Stimulated activated naive CD8-positive, alpha-beta T cell treated with anti-CD3 and anti-CD28 coated beads, Interleukin-15, amount 100 ng/mL, for 72 hours (primary cell): ENCODE measurements at regions not wholly inside any gene's neighbourhood (a gene's known extent, or its start where the extent isn't known, plus 50 kb on each side); places are given as distances from the start of the nearest gene placed in this dataset.

Experiments
- ATAC-seq: fragments of 150-1000 bp; cut with Tn5 transposase; 2 replicates; pipeline ENCODE4 v1.10.0; 2021; ENCODE audit warnings: mild to moderate bottlenecking, moderate library complexity
- DNase-seq, 2 donors: peaks; one replicate each; pipeline ENCODE4 v3.0.0; 2021 to 2022
- H3K27ac Mint-ChIP-seq, 2 donors: one replicate each; pipeline ENCODE4 v1.8.0; 2022; ENCODE audit warnings: mild to moderate bottlenecking in 2 of 2, mixed read lengths in 2 of 2, moderate library complexity in 2 of 2
- H3K27me3 Mint-ChIP-seq: one replicate; pipeline ENCODE4 v1.8.0; 2022; ENCODE audit warnings: mixed read lengths
- H3K4me1 Mint-ChIP-seq: one replicate; pipeline ENCODE4 v1.8.0; 2022; ENCODE audit warnings: mild to moderate bottlenecking, mixed read lengths
- H3K4me3 Mint-ChIP-seq, 2 donors: one replicate each; pipeline ENCODE4 v1.8.0; 2022; ENCODE audit warnings: mild to moderate bottlenecking in 2 of 2, mixed read lengths in 2 of 2, moderate library complexity in 1 of 2
- H3K9me3 Mint-ChIP-seq, 2 donors: one replicate each; pipeline ENCODE4 v1.8.0; 2022; ENCODE audit warnings: mixed read lengths in 2 of 2

- H3K9me3 Mint-ChIP-seq, result peaks cover 0 to 3% of the 10 kb centered on the region in 2 donors
- DNase-seq (no peak), ATAC-seq (no peak)
- no peak overlapping the region for H3K27ac Mint-ChIP-seq
- H3K4me3 Mint-ChIP-seq, result no peak overlapping the region
- H3K27me3 Mint-ChIP-seq, result peaks cover 8% of the 10 kb centered on the region
- H3K4me1 Mint-ChIP-seq, result no peaks in the 10 kb centered on the region
Observed at GRCh38 chr6:6405997-6406714, 85.7 kb upstream of the F13A1 start.

GRCh38 chr6:6406715-6407070, 86.2 kb upstream of the F13A1 start:
- no peaks in the 10 kb centered on the region for H3K4me1 Mint-ChIP-seq
- peaks cover 8% of the 10 kb centered on the region for H3K27me3 Mint-ChIP-seq
- H3K9me3 Mint-ChIP-seq, result no peaks in the 10 kb centered on the region
- DNase-seq, result no peak
- H3K4me3 Mint-ChIP-seq, result no peak overlapping the region
- ATAC-seq, result no peak
- no peak overlapping the region for H3K27ac Mint-ChIP-seq

DNA sequence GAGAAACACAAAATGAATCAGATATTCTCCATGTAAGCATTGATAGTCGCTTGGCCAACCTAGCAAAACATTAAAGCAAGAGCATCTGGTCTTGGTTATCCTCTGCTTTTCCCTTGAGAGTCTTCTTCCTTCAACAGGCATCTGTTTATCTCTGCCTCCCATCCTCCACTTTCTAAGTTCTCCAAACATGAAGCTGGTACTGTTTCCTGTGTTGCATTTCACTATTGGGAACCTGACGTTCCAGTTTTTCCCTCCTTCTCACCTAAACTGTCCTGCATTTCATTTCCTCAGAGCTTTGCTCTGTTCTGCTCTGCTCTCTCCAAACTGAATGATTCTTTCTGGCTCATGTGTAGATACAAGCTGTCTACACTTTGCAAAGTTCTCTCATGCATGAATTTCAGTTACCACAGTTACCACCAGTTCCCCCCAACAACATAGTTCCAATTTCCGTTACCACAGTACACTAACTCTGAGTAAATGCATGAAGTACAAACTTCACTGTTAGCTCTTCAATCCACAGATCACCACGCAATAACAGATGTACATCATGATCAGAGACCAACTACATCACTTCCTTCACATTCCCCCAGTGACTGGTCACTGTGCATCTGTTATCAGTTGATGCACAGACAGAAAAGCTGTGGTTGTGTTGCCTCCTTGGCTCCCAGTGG, 86.7 kb upstream of the F13A1 start:
- Mint-ChIP-seq H3K27me3 (peaks cover 8% of the 10 kb centered on the region), H3K9me3 (no peaks in the 10 kb centered on the region), H3K27ac (no peak overlapping the region), H3K4me3 (no peak overlapping the region), H3K4me1 (no peaks in the 10 kb centered on the region)
- ATAC-seq (peak; percentile 40), DNase-seq (no peak)

- Mint-ChIP-seq H3K27ac (no peak overlapping the region), H3K27me3 (peaks cover 8% of the 10 kb centered on the region), H3K4me3 (no peak overlapping the region), H3K4me1 (no peaks in the 10 kb centered on the region), H3K9me3 (no peaks in the 10 kb centered on the region)
- DNase-seq (no peak), ATAC-seq (no peak)
Observed at GRCh38 chr6:6409397-6410030, 89.1 kb upstream of the F13A1 start.

DNA sequence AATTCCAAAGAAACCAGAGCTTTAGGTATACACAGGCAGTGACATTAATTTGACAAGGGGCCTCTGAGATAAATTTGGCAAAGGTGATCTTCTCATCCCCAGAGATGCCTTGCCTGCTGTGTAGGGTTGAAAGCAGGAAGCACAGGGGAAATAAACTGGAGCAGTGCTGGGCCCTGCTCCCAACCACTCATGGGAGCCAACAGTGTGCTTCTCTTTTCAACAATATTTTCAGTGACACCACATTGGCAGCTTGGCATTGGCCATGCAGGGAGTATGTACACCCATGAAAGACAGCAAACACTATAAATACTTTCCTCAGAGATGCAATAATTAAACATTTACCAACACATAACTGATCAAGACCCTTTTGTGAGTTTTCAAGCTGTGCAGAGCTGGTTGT, 90.7 kb upstream of the F13A1 start:
- peaks cover 8% of the 10 kb centered on the region for H3K27me3 Mint-ChIP-seq
- no peak for ATAC-seq
- no peak overlapping the region for H3K4me3 Mint-ChIP-seq
- no peak overlapping the region for H3K27ac Mint-ChIP-seq
- DNase-seq, result no peak
- H3K9me3 Mint-ChIP-seq, result no peaks in the 10 kb centered on the region
- H3K4me1 Mint-ChIP-seq, result no peaks in the 10 kb centered on the region

DNA sequence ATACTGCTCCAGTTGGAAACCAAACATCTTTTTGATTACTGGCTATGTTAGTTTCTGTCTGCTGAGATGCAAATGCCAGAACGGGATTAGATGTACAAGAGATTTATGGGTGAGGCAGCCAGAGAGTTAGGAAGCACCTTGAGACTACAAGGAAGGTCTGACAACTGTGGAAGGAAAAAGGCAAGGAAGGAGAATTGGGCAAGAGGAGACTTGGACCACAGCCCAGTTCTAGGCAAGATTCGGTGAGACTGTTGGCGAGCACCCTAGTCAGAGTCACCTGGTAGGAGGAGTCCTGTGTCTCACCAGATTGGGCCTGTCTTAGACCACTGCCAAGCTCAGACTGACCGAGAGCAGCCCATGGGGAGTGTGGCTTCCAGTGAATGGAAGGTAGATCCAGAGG, 91.8 kb upstream of the F13A1 start:
- H3K4me3 Mint-ChIP-seq, result no peak overlapping the region
- no peak overlapping the region for H3K27ac Mint-ChIP-seq
- no peaks in the 10 kb centered on the region for H3K4me1 Mint-ChIP-seq
- H3K9me3 Mint-ChIP-seq, result no peaks in the 10 kb centered on the region
- ATAC-seq, result no peak
- DNase-seq, result no peak
- peaks cover 8% of the 10 kb centered on the region for H3K27me3 Mint-ChIP-seq

- ATAC-seq (no peak), DNase-seq (no peak)
- Mint-ChIP-seq H3K27me3 (peaks cover 8% of the 10 kb centered on the region), H3K27ac (no peak overlapping the region), H3K4me1 (no peaks in the 10 kb centered on the region), H3K9me3 (no peaks in the 10 kb centered on the region), H3K4me3 (no peak overlapping the region)
Observed at GRCh38 chr6:6412700-6413099, 92.2 kb upstream of the F13A1 start.

DNA sequence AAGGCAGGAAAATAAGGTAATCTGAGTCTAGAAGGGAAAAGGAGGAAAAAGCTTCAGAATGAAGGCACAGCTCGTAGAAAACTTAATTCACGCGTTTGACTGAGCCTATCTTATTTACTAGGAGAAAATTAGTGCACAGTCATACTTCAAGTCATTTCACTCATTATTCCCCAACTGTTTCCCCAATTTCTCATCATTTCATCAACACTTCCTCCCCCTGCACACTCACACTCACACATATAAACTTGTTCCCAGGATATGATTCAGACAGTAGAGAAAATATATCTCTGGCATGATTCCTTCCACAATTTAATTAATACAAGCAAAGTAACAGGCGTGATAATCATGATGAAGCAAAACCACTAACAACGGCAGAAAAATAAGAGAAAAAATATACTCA, 94.5 kb upstream of the F13A1 start:
- Mint-ChIP-seq H3K27ac (no peak overlapping the region), H3K9me3 (no peaks in the 10 kb centered on the region), H3K27me3 (no peaks in the 10 kb centered on the region), H3K4me1 (no peaks in the 10 kb centered on the region), H3K4me3 (no peak overlapping the region)
- no peak for ATAC-seq
- DNase-seq, result no peak

- Mint-ChIP-seq H3K4me3 (no peak overlapping the region), H3K4me1 (no peaks in the 10 kb centered on the region), H3K27me3 (no peaks in the 10 kb centered on the region), H3K27ac (no peak overlapping the region), H3K9me3 (peaks cover 0 to 1% of the 10 kb centered on the region in 2 donors)
- DNase-seq (no peak), ATAC-seq (no peak)
Observed at GRCh38 chr6:6417475-6417874, 97.0 kb upstream of the F13A1 start.

DNA sequence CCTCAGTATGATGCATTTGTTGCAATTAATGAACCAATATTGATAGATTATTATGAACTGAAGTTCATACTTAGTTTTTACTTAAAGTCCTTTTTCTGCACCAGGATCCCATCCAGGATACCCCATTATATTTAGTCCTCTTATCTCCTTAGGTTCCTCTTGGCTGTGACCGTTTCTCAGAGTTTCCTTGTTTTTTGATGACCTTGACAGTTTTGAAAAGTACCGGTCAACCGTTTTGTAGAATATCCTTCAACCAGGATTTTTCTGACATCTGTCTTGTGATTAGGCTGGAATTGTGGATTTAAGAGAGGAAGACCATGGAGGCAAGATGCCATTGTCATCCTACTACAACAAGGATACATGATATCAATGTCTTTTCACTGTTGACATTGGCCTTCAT, 98.0 kb upstream of the F13A1 start:
- ATAC-seq (no peak), DNase-seq (no peak)
- no peaks in the 10 kb centered on the region for H3K4me1 Mint-ChIP-seq
- H3K9me3 Mint-ChIP-seq, result peaks cover 8 to 11% of the 10 kb centered on the region in 2 donors
- no peak overlapping the region for H3K27ac Mint-ChIP-seq
- H3K27me3 Mint-ChIP-seq, result peaks cover 8% of the 10 kb centered on the region
- no peak overlapping the region for H3K4me3 Mint-ChIP-seq

DNA sequence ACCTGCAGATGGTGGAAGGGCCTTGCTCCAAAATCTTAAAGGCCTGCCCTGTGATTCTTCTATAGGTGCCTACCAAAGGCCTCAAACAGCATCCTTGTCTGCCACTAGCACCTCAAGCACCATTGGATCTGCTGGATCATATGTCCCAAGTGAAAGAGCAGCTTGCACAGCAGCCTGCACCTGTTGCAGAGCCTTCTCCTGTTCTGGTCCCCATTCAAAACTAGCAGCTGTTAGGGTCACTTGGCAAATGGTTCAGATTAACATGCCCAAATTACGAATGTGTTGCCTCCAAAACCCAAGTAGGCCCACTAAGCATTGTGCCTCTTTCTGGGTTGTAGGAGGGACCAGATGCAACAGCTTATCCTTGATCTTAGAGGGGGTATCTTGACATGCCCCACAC, 99.6 kb upstream of the F13A1 start:
- Mint-ChIP-seq H3K27ac (no peak overlapping the region), H3K27me3 (peaks cover 19% of the 10 kb centered on the region), H3K4me3 (no peak overlapping the region), H3K4me1 (no peaks in the 10 kb centered on the region), H3K9me3 (peaks cover 22 to 24% of the 10 kb centered on the region in 2 donors)
- DNase-seq (no peak), ATAC-seq (no peak)

GRCh38 chr6:6434151-6434550, 113.7 kb upstream of the F13A1 start:
- ATAC-seq (no peak), DNase-seq (no peak)
- no peak overlapping the region for H3K4me3 Mint-ChIP-seq
- H3K27ac Mint-ChIP-seq, result no peak overlapping the region
- H3K4me1 Mint-ChIP-seq, result no peaks in the 10 kb centered on the region
- H3K27me3 Mint-ChIP-seq, result no peaks in the 10 kb centered on the region
- H3K9me3 Mint-ChIP-seq, result no peaks in the 10 kb centered on the region

- no peak overlapping the region for H3K4me3 Mint-ChIP-seq
- H3K9me3 Mint-ChIP-seq, result no peaks in the 10 kb centered on the region
- ATAC-seq (no peak), DNase-seq (no peak)
- no peak overlapping the region for H3K27ac Mint-ChIP-seq
- H3K4me1 Mint-ChIP-seq, result no peaks in the 10 kb centered on the region
- H3K27me3 Mint-ChIP-seq, result no peaks in the 10 kb centered on the region
Observed at GRCh38 chr6:6434723-6435122, 114.3 kb upstream of the F13A1 start.

DNA sequence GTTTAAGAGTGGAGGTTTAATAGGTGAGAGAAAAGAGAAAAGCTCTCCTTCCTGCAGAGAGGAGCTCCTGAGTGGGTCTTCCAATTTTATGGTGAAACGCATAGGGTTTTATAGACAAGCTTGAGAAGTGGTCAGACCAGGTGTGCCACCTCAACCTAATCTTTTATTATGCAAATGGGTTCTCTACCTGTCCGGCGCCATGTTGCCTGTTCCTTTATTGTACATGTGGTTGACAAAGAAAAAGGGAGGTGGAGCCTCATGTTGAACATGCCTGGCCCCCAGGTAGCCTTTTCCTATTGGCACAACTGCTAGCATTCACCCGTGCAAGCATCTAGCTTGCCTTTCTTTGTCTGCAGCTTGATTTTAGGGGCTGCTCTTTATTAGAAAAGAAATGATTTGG, 115.9 kb upstream of the F13A1 start:
- H3K27me3 Mint-ChIP-seq, result no peaks in the 10 kb centered on the region
- H3K27ac Mint-ChIP-seq, result no peak overlapping the region
- no peak for DNase-seq
- no peaks in the 10 kb centered on the region for H3K9me3 Mint-ChIP-seq
- no peak overlapping the region for H3K4me3 Mint-ChIP-seq
- ATAC-seq, result no peak
- H3K4me1 Mint-ChIP-seq, result no peaks in the 10 kb centered on the region

- peaks cover 0 to 3% of the 10 kb centered on the region in 2 donors for H3K9me3 Mint-ChIP-seq
- DNase-seq, result no peak
Observed at GRCh38 chr6:6436946-6437345, 116.5 kb upstream of the F13A1 start.

GRCh38 chr6:6438286-6438685, 117.8 kb upstream of the F13A1 start:
- H3K4me3 Mint-ChIP-seq, result no peak overlapping the region

More at GRCh38 chr6:6436946-6437345, 116.5 kb upstream of the F13A1 start:
- no peak for ATAC-seq
- H3K4me1 Mint-ChIP-seq, result no peaks in the 10 kb centered on the region
- H3K27ac Mint-ChIP-seq, result no peak overlapping the region
- H3K27me3 Mint-ChIP-seq, result no peaks in the 10 kb centered on the region
- no peak overlapping the region for H3K4me3 Mint-ChIP-seq

More at GRCh38 chr6:6438286-6438685, 117.8 kb upstream of the F13A1 start:
- H3K9me3 Mint-ChIP-seq, result peaks cover 0 to 8% of the 10 kb centered on the region in 2 donors
- no peaks in the 10 kb centered on the region for H3K27me3 Mint-ChIP-seq
- H3K27ac Mint-ChIP-seq, result no peak overlapping the region
- H3K4me1 Mint-ChIP-seq, result no peaks in the 10 kb centered on the region
- no peak for ATAC-seq
- no peak for DNase-seq
